ENCODE measurements at regions not wholly inside any gene's neighbourhood (a gene's known extent, or its start where the extent isn't known, plus 50 kb on each side); places are given as distances from the start of the nearest gene placed in this dataset.
"Not testable (repeated sequence)": the region's sequence is repeated elsewhere in the genome, so short reads cannot be mapped to it uniquely, and the experiment has no call there.

GRCh38 chr17:36848008-36848902 is 89.0 kb upstream of the LHX1 start:
- DNase-seq: no peak

- DNase-seq: not testable (repeated sequence)
Measured at GRCh38 chr17:36849020-36849419, 88.3 kb upstream of the LHX1 start.

GRCh38 chr17:36849871-36850348 is 87.4 kb upstream of the LHX1 start:
- DNase-seq: no peak

GRCh38 chr17:36850790-36851189 is 86.5 kb upstream of the LHX1 start:
- DNase-seq: no peak

- DNase-seq: no peak
Measured at GRCh38 chr17:36851250-36851649, 86.0 kb upstream of the LHX1 start.

GRCh38 chr17:36852478-36852877 is 84.8 kb upstream of the LHX1 start:
- DNase-seq: not testable (repeated sequence)

- no peak for DNase-seq
Measured at GRCh38 chr17:36854982-36855381, 82.3 kb upstream of the LHX1 start.

- DNase-seq: no peak
Measured at GRCh38 chr17:36855459-36855858, 81.8 kb upstream of the LHX1 start.

- DNase-seq: no peak
Measured at GRCh38 chr17:36856222-36856621, 81.1 kb upstream of the LHX1 start.

GRCh38 chr17:36856903-36857381 is 80.3 kb upstream of the LHX1 start:
- no peak for DNase-seq

GRCh38 chr17:36857698-36858097 is 79.6 kb upstream of the LHX1 start:
- no peak for DNase-seq

- DNase-seq: no peak
Measured at GRCh38 chr17:36858119-36859002, 78.9 kb upstream of the LHX1 start.

GRCh38 chr17:36859003-36859300 is 78.3 kb upstream of the LHX1 start:
- no peak for DNase-seq

- DNase-seq: no peak
Measured at GRCh38 chr17:36859706-36860105, 77.6 kb upstream of the LHX1 start.

- no peak for DNase-seq
Measured at GRCh38 chr17:36861531-36861930, 75.7 kb upstream of the LHX1 start.

- no peak for DNase-seq
Measured at GRCh38 chr17:36862116-36862920, 75.0 kb upstream of the LHX1 start.

- no peak for DNase-seq
Measured at GRCh38 chr17:36863131-36863530, 74.1 kb upstream of the LHX1 start.

GRCh38 chr17:36863676-36864612 is 73.3 kb upstream of the LHX1 start:
- DNase-seq: no peak

GRCh38 chr17:36864827-36865430 is 72.3 kb upstream of the LHX1 start:
- DNase-seq: no peak

- no peak for DNase-seq
Measured at GRCh38 chr17:36867716-36868341, 69.4 kb upstream of the LHX1 start.

- DNase-seq: no peak
Measured at GRCh38 chr17:36868777-36869176, 68.5 kb upstream of the LHX1 start.
